B cell (primary cell): ENCODE measurements at regions not wholly inside any gene's neighbourhood (a gene's known extent, or its start where the extent isn't known, plus 50 kb on each side); places are given as distances from the start of the nearest gene placed in this dataset.

Experiments
- ATAC-seq: fragments of 200-7000 bp; cut with Tn5 transposase; one replicate; pipeline ENCODE4 v1.10.0; 2021; ENCODE audit warnings: low read depth, mild to moderate bottlenecking, moderate number of reproducible peaks, moderate library complexity
- CTCF ChIA-PET: fragments of 350-600 bp; sonication (Branson Sonifier 250); formaldehyde crosslinking; loops from one replicate; lab custom pipeline; 2021; ENCODE audit warnings: antibody characterized with exemption, inconsistent platforms; lab: Charles Lee
- POLR2A ChIA-PET: fragments of 350-600 bp; sonication (Branson Sonifier 250); formaldehyde crosslinking; loops from one replicate; lab custom pipeline; 2021; ENCODE audit warnings: antibody characterized with exemption; lab: Charles Lee
- DNase-seq: peaks from one replicate; pipeline ENCODE4 v3.0.0; 2013
- H2AFZ ChIP-seq: 2 replicates; pipeline ENCODE4 v1.6.1; 2012; ENCODE audit warnings: mild to moderate bottlenecking, low read depth, low read length; ENCODE audit not compliant: insufficient read depth, poor library complexity, severe bottlenecking
- H3K27ac ChIP-seq, 2 donors: 1 replicate in 1 of 2; 2 replicates in 1 of 2; pipeline ENCODE4 v1.5.1; 2012 to 2013; ENCODE audit warnings: low read length in 2 of 2, mild to moderate bottlenecking in 2 of 2, moderate library complexity in 1 of 2
- H3K27me3 ChIP-seq, 4 experiments: fragments of 200-600 bp in 1 of 4; sonication (generic) in 1 of 4; replicated peaks in 1 of 4; 1 replicate in 2 of 4; 2 replicates in 2 of 4; pipeline versions ENCODE4 v1.6.1 to v1.7.0; 2013 to 2016; ENCODE audit warnings: low read length in 3 of 4, mild to moderate bottlenecking in 2 of 4, mixed read lengths in 1 of 4, moderate library complexity in 1 of 4; ENCODE audit not compliant: insufficient read depth in 4 of 4, control insufficient read depth in 3 of 4; ENCODE audit errors: control extremely low read depth in 1 of 4
- H3K36me3 ChIP-seq, 2 experiments: replicated peaks in 1 of 2; 1 replicate in 1 of 2; 2 replicates in 1 of 2; pipeline versions ENCODE4 v1.6.1 to v1.7.1; 2013; ENCODE audit warnings: low read length in 1 of 2; ENCODE audit not compliant: insufficient read depth in 2 of 2, control insufficient read depth in 1 of 2; ENCODE audit errors: control extremely low read depth in 1 of 2, extremely low read depth in 1 of 2
- H3K4me1 ChIP-seq, 2 donors: fragments of 200-600 bp in 1 of 2; sonication (generic) in 1 of 2; 1 replicate in 1 of 2; 2 replicates in 1 of 2; pipeline versions ENCODE4 v1.5.1 to v1.6.1; 2013 to 2017; ENCODE audit warnings: low read length in 2 of 2; ENCODE audit not compliant: control insufficient read depth in 2 of 2, insufficient read depth in 2 of 2
- H3K4me2 ChIP-seq: replicated peaks from 2 replicates; pipeline ENCODE3; 2012; ENCODE audit warnings: mild to moderate bottlenecking, low read depth, low read length; ENCODE audit not compliant: poor library complexity, severe bottlenecking
- H3K4me3 ChIP-seq, 5 experiments: fragments of 200-600 bp in 1 of 5; sonication (generic) in 1 of 5; 1 replicate in 3 of 5; 2 replicates in 2 of 5; pipeline versions ENCODE4 v1.5.1 to v1.7.0; 2011 to 2016; ENCODE audit warnings: low read length in 4 of 5, mild to moderate bottlenecking in 4 of 5, low read depth in 2 of 5, control low read depth in 1 of 5, moderate library complexity in 1 of 5; ENCODE audit not compliant: insufficient read depth in 1 of 5; ENCODE audit errors: control extremely low read depth in 1 of 5, extremely low read depth in 1 of 5
- H3K79me2 ChIP-seq: fragments of 200-600 bp; sonication (generic); one replicate; pipeline ENCODE4 v1.6.0; 2016; ENCODE audit warnings: low read length; ENCODE audit not compliant: control insufficient read depth, insufficient read depth
- H3K9ac ChIP-seq: fragments of 200-600 bp; sonication (generic); 2 replicates; pipeline ENCODE4 v1.6.1; 2017; ENCODE audit warnings: mild to moderate bottlenecking, low read length, moderate library complexity
- H3K9me3 ChIP-seq, 3 donors: one replicate each; pipeline versions ENCODE4 v1.6.1 to v1.7.1; 2013; ENCODE audit warnings: low read length in 2 of 3; ENCODE audit not compliant: control insufficient read depth in 2 of 3, insufficient read depth in 1 of 3; ENCODE audit errors: control extremely low read depth in 1 of 3
- H4K20me1 ChIP-seq: 2 replicates; pipeline ENCODE4 v1.6.0; 2012; ENCODE audit warnings: mild to moderate bottlenecking, low read length; ENCODE audit not compliant: insufficient read depth, control insufficient read depth, poor library complexity, severe bottlenecking
- H3K27ac Mint-ChIP-seq: one replicate; pipeline ENCODE4 v1.8.0; 2021; ENCODE audit warnings: mixed read lengths
- H3K27me3 Mint-ChIP-seq: one replicate; pipeline ENCODE4 v1.8.0; 2021; ENCODE audit warnings: mixed read lengths
- H3K4me1 Mint-ChIP-seq: one replicate; pipeline ENCODE4 v1.8.0; 2021; ENCODE audit warnings: mixed read lengths
- H3K4me3 Mint-ChIP-seq: one replicate; pipeline ENCODE4 v1.8.0; 2021; ENCODE audit warnings: mixed read lengths
- H3K9me3 Mint-ChIP-seq: one replicate; pipeline ENCODE4 v1.8.0; 2022; ENCODE audit warnings: mixed read lengths; ENCODE audit not compliant: insufficient read depth
- CTCF ChIP-seq: fragments of 200-600 bp; IDR thresholded peaks from one replicate; pipeline ENCODE4 v1.8.0; 2022; ENCODE audit warnings: antibody characterized with exemption, mild to moderate bottlenecking
- EZH2 ChIP-seq: IDR thresholded peaks from 2 replicates; pipeline ENCODE4 v1.6.1; 2012; ENCODE audit warnings: borderline replicate concordance, low read depth, mild to moderate bottlenecking, moderate library complexity, low read length; ENCODE audit not compliant: insufficient read depth, poor library complexity, severe bottlenecking
- WGBS: methylation state at CpG from one replicate; pipeline ENCODE4 v1.1.5; 2013; ENCODE audit warnings: missing lambda C conversion rate; ENCODE audit not compliant: insufficient coverage; 5-methylcytosine and 5-hydroxymethylcytosine counted together
- intact Hi-C: fragments of 100-400 bp; cut with micrococcal nuclease; formaldehyde crosslinking; loops from one replicate; pipeline ENCODE4 v1.10.0; 2022

DNA sequence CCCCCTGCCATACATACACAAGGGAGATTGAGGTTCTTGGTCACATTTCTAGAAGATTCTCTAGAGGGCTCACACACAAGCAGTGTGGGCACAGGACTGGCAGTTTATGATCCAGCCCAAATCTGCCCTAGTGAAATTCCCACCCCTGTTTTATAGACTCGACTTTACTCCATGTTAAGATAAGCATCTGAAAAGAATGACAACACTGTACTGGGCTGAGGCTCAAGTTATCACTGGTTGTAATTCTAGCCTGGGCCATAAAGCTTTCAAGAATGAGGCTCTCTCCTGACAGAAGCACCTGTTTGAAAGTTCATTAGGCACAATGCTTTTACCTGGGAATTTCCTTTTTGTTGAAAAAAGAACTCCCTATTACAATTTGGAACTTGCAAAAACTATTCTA is 195.6 kb upstream of the GLI3 start:
- ChIA-PET CTCF (no interaction called here), POLR2A (no interaction called here)
- no CpG with 5 or more reads among the region's 1 CpG for WGBS
- TF ChIP-seq CTCF (no peak), EZH2 (no peak)
- Mint-ChIP-seq H3K4me1 (no peaks in the 10 kb centered on the region), H3K27ac (no peak overlapping the region), H3K27me3 (no peaks in the 10 kb centered on the region), H3K9me3 (peaks cover 5% of the 10 kb centered on the region), H3K4me3 (no peak overlapping the region)
- Histone ChIP-seq H3K4me2 (no peak overlapping the region), H3K4me1 (no peaks in the 10 kb centered on the region), H3K9ac (no peak overlapping the region), H2AFZ (no peak overlapping the region), H4K20me1 (no peaks in the 10 kb centered on the region), H3K36me3 (no peaks in the 10 kb centered on the region), H3K27ac (no peak overlapping the region), H3K4me3 (no peak overlapping the region), H3K79me2 (no peaks in the 10 kb centered on the region), H3K27me3 (no peaks in the 10 kb centered on the region), H3K9me3 (no peaks in the 10 kb centered on the region)
- ATAC-seq (no peak), DNase-seq (no peak)
- intact Hi-C loops, result no loop called here

DNA sequence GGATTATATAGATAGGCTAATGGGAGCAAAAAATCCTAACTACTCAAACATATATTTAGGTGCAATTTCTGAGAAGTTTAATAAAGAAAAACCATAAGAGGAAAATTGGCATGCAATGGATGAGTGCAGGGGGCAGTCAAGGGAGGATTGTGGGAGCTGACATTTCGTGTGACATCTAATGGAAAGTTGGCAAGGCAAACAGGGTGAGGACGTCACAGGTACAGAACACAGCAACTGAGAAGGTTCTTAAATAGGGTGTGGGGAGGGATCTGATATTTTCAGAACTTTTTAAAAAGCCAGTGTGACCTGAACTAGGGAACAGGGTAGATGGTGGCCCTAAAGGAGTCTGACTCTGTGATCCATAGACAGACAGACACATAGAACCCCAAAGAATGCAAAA is 194.9 kb upstream of the GLI3 start:
- Mint-ChIP-seq H3K4me3 (no peak overlapping the region), H3K27me3 (no peaks in the 10 kb centered on the region), H3K4me1 (no peaks in the 10 kb centered on the region), H3K9me3 (peaks cover 5% of the 10 kb centered on the region), H3K27ac (no peak overlapping the region)
- no peak for ATAC-seq
- CTCF ChIA-PET, result no interaction called here
- Histone ChIP-seq H3K4me1 (no peaks in the 10 kb centered on the region), H3K36me3 (no peaks in the 10 kb centered on the region), H3K27ac (no peak overlapping the region), H3K9ac (no peak overlapping the region), H3K4me3 (no peak overlapping the region), H3K79me2 (no peaks in the 10 kb centered on the region), H4K20me1 (no peaks in the 10 kb centered on the region), H2AFZ (no peak overlapping the region), H3K4me2 (no peak overlapping the region), H3K9me3 (no peaks in the 10 kb centered on the region), H3K27me3 (no peaks in the 10 kb centered on the region)
- POLR2A ChIA-PET, result no interaction called here
- WGBS, result 60% methylated on average over 2 of the region's 2 CpGs
- DNase-seq, result no peak
- intact Hi-C loops, result no loop called here
- TF ChIP-seq CTCF, result no peak
- TF ChIP-seq EZH2, result no peak
